ENCODE measurements at regions not wholly inside any gene's neighbourhood (a gene's known extent, or its start where the extent isn't known, plus 50 kb on each side); places are given as distances from the start of the nearest gene placed in this dataset.
"Not testable (repeated sequence)": the region's sequence is repeated elsewhere in the genome, so short reads cannot be mapped to it uniquely, and the experiment has no call there.

DNA sequence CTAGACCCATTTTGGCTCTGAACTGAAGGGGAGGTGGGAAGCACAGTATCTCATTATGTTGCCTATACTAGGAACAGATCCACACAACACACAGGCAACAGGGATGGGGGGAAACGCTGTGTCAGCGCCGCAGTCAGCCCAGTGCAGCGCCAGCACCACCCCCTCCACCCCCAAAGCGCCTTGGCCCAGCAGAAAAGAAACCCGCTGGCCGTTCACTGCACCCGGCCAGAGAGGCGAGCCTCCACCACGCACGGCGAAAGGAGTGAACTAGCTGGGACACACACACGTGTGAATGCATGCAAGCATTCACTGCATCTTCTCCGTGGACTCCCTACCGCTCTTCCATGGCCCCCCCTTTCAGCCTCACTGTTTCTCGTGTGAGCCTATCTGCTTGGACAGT lies 205.6 kb downstream of the HIBADH start:
- TF ChIP-seq, protein P1, sequence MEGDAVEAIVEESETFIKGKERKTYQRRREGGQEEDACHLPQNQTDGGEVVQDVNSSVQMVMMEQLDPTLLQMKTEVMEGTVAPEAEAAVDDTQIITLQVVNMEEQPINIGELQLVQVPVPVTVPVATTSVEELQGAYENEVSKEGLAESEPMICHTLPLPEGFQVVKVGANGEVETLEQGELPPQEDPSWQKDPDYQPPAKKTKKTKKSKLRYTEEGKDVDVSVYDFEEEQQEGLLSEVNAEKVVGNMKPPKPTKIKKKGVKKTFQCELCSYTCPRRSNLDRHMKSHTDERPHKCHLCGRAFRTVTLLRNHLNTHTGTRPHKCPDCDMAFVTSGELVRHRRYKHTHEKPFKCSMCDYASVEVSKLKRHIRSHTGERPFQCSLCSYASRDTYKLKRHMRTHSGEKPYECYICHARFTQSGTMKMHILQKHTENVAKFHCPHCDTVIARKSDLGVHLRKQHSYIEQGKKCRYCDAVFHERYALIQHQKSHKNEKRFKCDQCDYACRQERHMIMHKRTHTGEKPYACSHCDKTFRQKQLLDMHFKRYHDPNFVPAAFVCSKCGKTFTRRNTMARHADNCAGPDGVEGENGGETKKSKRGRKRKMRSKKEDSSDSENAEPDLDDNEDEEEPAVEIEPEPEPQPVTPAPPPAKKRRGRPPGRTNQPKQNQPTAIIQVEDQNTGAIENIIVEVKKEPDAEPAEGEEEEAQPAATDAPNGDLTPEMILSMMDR (IDR thresholded peaks at IDR 0.05) = not testable (repeated sequence)
- TF ChIP-seq POLR2A (IDR thresholded peaks at IDR 0.05) = not testable (repeated sequence)

Measured in adrenal gland (tissue), 5 donors.